ENCODE measurements at regions not wholly inside any gene's neighbourhood (a gene's known extent, or its start where the extent isn't known, plus 50 kb on each side); places are given as distances from the start of the nearest gene placed in this dataset.

DNA sequence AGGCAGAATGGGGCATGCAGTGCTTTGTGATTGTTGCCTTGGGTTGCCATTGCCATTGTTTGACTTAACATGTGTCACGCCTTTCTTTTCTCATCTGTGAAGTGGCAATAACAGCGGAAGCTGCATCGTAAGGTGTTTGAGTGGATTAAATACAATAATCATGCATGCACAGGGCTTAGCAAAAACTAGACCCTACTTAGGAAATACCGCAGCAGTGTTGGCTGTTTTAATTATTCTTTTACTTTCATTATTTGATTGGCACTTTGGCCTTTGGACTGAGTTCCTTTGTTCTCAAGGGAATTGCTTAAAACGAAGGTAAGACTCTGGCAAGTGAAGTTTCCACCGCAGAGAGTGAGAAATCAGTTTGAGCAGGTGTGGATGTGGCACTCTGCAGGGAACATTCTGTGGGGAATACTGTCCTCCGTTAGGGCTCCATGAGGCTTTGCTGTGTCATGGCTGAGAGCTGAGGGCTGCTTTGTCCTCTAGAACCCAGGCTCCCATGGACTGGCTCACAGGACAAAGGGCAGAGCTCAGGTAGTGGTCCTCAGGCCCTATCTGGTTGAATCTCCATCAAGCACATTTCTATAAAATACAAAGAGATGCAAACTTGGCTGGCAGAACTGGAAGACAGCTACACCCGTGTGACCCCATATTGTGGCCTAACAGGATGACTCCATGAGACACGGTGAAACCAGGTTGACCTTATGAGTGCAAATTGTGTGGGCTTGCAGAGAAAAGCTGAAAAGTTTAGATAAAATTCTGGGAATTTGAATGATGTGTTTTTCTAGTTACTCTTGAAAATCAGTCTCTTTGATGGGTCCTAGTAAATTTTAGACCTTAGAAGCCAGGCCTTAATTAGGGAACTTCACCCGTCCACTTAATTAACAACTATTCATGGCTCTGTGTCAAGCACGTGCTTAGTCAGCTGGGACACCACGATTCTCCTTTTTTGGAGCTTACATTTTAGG lies 407.2 kb downstream of the KCNRG start:
- Histone ChIP-seq H3K9me3 (ENCODE audit: control extremely low read depth in 1 of 3, control insufficient read depth in 2 of 3, insufficient read depth in 1 of 3, low read length in 2 of 3) (no peaks in the 10 kb centered on the region), H3K4me3 (ENCODE audit: control extremely low read depth in 1 of 5, extremely low read depth in 1 of 5, insufficient read depth in 1 of 5, low read depth in 2 of 5, low read length in 4 of 5) (no peak overlapping the region), H3K79me2 (ENCODE audit: control insufficient read depth, insufficient read depth, low read length) (no peaks in the 10 kb centered on the region), H3K27me3 (replicated peaks in 1 of 4; ENCODE audit: control extremely low read depth in 1 of 4, control insufficient read depth in 3 of 4, insufficient read depth in 4 of 4, low read length in 3 of 4) (no peaks in the 10 kb centered on the region), H3K4me2 (replicated peaks; ENCODE audit: low read depth, low read length, poor library complexity, severe bottlenecking) (no peak overlapping the region), H2AFZ (ENCODE audit: insufficient read depth, low read depth, low read length, poor library complexity, severe bottlenecking) (peak overlapping the region; percentile 40), H3K27ac (ENCODE audit: low read length in 2 of 2) (no peak overlapping the region), H3K4me1 (ENCODE audit: control insufficient read depth in 2 of 2, insufficient read depth in 2 of 2, low read length in 2 of 2) (peaks cover 6 to 18% of the 10 kb centered on the region in 2 donors), H3K9ac (ENCODE audit: low read length) (no peak overlapping the region), H3K36me3 (replicated peaks in 1 of 2; ENCODE audit: control extremely low read depth in 1 of 2, control insufficient read depth in 1 of 2, extremely low read depth in 1 of 2, insufficient read depth in 2 of 2, low read length in 1 of 2) (no peaks in the 10 kb centered on the region), H4K20me1 (ENCODE audit: control insufficient read depth, insufficient read depth, low read length, poor library complexity, severe bottlenecking) (no peaks in the 10 kb centered on the region)
- ATAC-seq (ENCODE audit: low read depth), result no peak
- H3K9me3 Mint-ChIP-seq (ENCODE audit: insufficient read depth), result no peaks in the 10 kb centered on the region
- ChIA-PET CTCF (no interaction called here), POLR2A (no interaction called here)
- 48% methylated on average over 5 of the region's 12 CpGs for WGBS (ENCODE audit: insufficient coverage)
- TF ChIP-seq EZH2 (IDR thresholded peaks at IDR 0.05; ENCODE audit: borderline replicate concordance, insufficient read depth, low read depth, low read length, poor library complexity, severe bottlenecking), result no peak
- TF ChIP-seq, protein P1, sequence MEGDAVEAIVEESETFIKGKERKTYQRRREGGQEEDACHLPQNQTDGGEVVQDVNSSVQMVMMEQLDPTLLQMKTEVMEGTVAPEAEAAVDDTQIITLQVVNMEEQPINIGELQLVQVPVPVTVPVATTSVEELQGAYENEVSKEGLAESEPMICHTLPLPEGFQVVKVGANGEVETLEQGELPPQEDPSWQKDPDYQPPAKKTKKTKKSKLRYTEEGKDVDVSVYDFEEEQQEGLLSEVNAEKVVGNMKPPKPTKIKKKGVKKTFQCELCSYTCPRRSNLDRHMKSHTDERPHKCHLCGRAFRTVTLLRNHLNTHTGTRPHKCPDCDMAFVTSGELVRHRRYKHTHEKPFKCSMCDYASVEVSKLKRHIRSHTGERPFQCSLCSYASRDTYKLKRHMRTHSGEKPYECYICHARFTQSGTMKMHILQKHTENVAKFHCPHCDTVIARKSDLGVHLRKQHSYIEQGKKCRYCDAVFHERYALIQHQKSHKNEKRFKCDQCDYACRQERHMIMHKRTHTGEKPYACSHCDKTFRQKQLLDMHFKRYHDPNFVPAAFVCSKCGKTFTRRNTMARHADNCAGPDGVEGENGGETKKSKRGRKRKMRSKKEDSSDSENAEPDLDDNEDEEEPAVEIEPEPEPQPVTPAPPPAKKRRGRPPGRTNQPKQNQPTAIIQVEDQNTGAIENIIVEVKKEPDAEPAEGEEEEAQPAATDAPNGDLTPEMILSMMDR (IDR thresholded peaks at IDR 0.05), result no peak
- no peak overlapping the region for H3K4me3 Mint-ChIP-seq
- no peaks in the 10 kb centered on the region for H3K27me3 Mint-ChIP-seq
- peaks cover 13% of the 10 kb centered on the region for H3K4me1 Mint-ChIP-seq
- intact Hi-C loops (cut with micrococcal nuclease), result no loop called here
- no peak overlapping the region for H3K27ac Mint-ChIP-seq
- no peak for DNase-seq

DNA sequence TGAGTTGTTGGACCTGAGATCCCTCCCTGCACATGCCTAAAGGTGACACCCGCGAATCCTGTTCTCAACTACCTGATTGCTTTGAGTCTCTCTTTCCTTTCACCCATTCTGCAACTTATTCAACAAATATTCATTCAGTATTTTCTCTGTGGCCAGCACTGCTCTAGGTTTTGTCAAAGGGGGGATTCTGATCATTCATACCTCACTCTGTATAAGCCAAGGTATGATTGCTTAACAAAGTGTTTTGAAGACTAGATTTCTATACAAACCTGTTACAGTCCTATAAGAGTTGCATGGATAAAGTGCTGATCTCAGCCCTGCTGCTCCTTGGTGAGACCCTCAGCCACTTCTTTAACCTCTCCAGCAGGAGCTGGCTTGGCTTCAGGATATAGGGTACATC lies 409.7 kb downstream of the KCNRG start:
- H3K27ac Mint-ChIP-seq, result no peak overlapping the region
- no peaks in the 10 kb centered on the region for H3K79me2 ChIP-seq (ENCODE audit: control insufficient read depth, insufficient read depth, low read length)
- DNase-seq (no peak), ATAC-seq (ENCODE audit: low read depth) (no peak)
- no peak overlapping the region for H2AFZ ChIP-seq (ENCODE audit: insufficient read depth, low read depth, low read length, poor library complexity, severe bottlenecking)
- no peaks in the 10 kb centered on the region for H4K20me1 ChIP-seq (ENCODE audit: control insufficient read depth, insufficient read depth, low read length, poor library complexity, severe bottlenecking)
- H3K27ac ChIP-seq (ENCODE audit: low read length in 2 of 2), result no peak overlapping the region
- CTCF ChIA-PET, result no interaction called here
- H3K4me2 ChIP-seq (replicated peaks; ENCODE audit: low read depth, low read length, poor library complexity, severe bottlenecking), result no peak overlapping the region
- no peaks in the 10 kb centered on the region for H3K9me3 ChIP-seq (ENCODE audit: control extremely low read depth in 1 of 3, control insufficient read depth in 2 of 3, insufficient read depth in 1 of 3, low read length in 2 of 3)
- peaks cover 15% of the 10 kb centered on the region for H3K4me1 Mint-ChIP-seq
- H3K4me3 Mint-ChIP-seq, result no peak overlapping the region
- no peaks in the 10 kb centered on the region for H3K36me3 ChIP-seq (replicated peaks in 1 of 2; ENCODE audit: control extremely low read depth in 1 of 2, control insufficient read depth in 1 of 2, extremely low read depth in 1 of 2, insufficient read depth in 2 of 2, low read length in 1 of 2)
- peaks cover 6 to 18% of the 10 kb centered on the region in 2 donors for H3K4me1 ChIP-seq (ENCODE audit: control insufficient read depth in 2 of 2, insufficient read depth in 2 of 2, low read length in 2 of 2)
- no peaks in the 10 kb centered on the region for H3K9me3 Mint-ChIP-seq (ENCODE audit: insufficient read depth)
- POLR2A ChIA-PET, result no interaction called here
- intact Hi-C loops (cut with micrococcal nuclease), result no loop called here
- H3K4me3 ChIP-seq (ENCODE audit: control extremely low read depth in 1 of 5, extremely low read depth in 1 of 5, insufficient read depth in 1 of 5, low read depth in 2 of 5, low read length in 4 of 5), result no peak overlapping the region
- H3K9ac ChIP-seq (ENCODE audit: low read length), result no peak overlapping the region
- TF ChIP-seq, protein P1 (IDR thresholded peaks at IDR 0.05), result no peak
- TF ChIP-seq EZH2 (IDR thresholded peaks at IDR 0.05; ENCODE audit: borderline replicate concordance, insufficient read depth, low read depth, low read length, poor library complexity, severe bottlenecking), result no peak
- H3K27me3 ChIP-seq (replicated peaks in 1 of 4; ENCODE audit: control extremely low read depth in 1 of 4, control insufficient read depth in 3 of 4, insufficient read depth in 4 of 4, low read length in 3 of 4), result no peaks in the 10 kb centered on the region
- H3K27me3 Mint-ChIP-seq, result no peaks in the 10 kb centered on the region
- no CpG with 5 or more reads among the region's 2 CpGs for WGBS (ENCODE audit: insufficient coverage)
